ENCODE measurements at regions not wholly inside any gene's neighbourhood (a gene's known extent, or its start where the extent isn't known, plus 50 kb on each side); places are given as distances from the start of the nearest gene placed in this dataset.

DNA sequence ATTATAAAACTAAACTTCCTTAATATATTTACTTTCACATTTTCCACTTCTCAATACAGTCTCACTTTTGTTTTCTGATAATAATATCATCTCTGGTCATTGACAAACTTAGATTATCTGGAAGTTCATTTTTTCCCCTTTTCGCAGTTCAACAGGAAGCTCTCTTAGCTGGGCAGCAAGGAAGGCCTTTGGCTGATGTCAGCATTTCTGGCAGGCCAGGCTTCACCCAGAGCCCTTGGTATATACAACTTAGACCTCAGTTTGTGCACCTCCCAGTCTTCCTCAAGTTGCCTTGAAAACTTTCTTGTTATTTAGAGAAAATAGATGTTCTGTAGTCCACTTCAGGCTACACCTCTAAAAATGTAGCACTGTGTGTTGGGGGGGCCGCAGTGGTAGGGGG is 1103.6 kb downstream of the AMY1C start:
- H3K4ac ChIP-seq (ENCODE audit: low read depth, low read length) = no peak overlapping the region
- no peak overlapping the region for H2AFZ ChIP-seq (ENCODE audit: low read length)
- H3K4me2 ChIP-seq (ENCODE audit: insufficient read depth, insufficient read length, low read length) = no peak overlapping the region
- no peak overlapping the region for H3K23ac ChIP-seq (ENCODE audit: insufficient read length, low read depth, low read length)
- H3K27ac ChIP-seq (ENCODE audit: insufficient read length, low read depth, low read length) = no peak overlapping the region
- H4K8ac ChIP-seq (replicated peaks; ENCODE audit: insufficient read length, low read depth, low read length) = no peak overlapping the region
- no peak overlapping the region for H2BK5ac ChIP-seq (ENCODE audit: insufficient read length, low read length)
- H3K9ac ChIP-seq (ENCODE audit: extremely low read depth, insufficient read length, low read length) = no peak overlapping the region
- no peaks in the 10 kb centered on the region for H3K23me2 ChIP-seq (ENCODE audit: insufficient read length, low read depth, low read length, poor library complexity, severe bottlenecking)
- Mint-ChIP-seq H3K4me1 (no peaks in the 10 kb centered on the region), H3K9me3 (peaks cover 4 to 6% of the 10 kb centered on the region in 2 experiments; a peak in 4 of 5 replicates), H3K27me3 (ENCODE audit: low read depth) (no peaks in the 10 kb centered on the region), H3K36me3 (ENCODE audit: insufficient read depth in 1 of 3, low read depth in 3 of 3) (peaks cover 0 to 2% (median 0%) of the 10 kb centered on the region in 3 experiments; a peak in 3 of 7 replicates), H3K27ac (no peak overlapping the region), H3K4me3 (no peak overlapping the region)
- no peaks in the 10 kb centered on the region for H4K20me1 ChIP-seq (ENCODE audit: control insufficient read depth, insufficient read depth, insufficient read length)
- H2BK12ac ChIP-seq (ENCODE audit: insufficient read length, low read depth, low read length) = no peak overlapping the region
- H3K18ac ChIP-seq (ENCODE audit: insufficient read length, low read depth, low read length) = no peak overlapping the region
- H3K4me1 ChIP-seq (ENCODE audit: insufficient read depth, low read length) = no peaks in the 10 kb centered on the region
- no CpG with 5 or more reads among the region's 2 CpGs for WGBS (ENCODE audit: extremely low coverage, insufficient read length, low lambda C conversion rate)
- no peaks in the 10 kb centered on the region for H3K9me3 ChIP-seq (ENCODE audit: control insufficient read depth, low read depth, low read length)
- no peak overlapping the region for H4K91ac ChIP-seq (ENCODE audit: insufficient read length, low read depth, low read length)
- no peak overlapping the region for H3T11ph ChIP-seq (ENCODE audit: low read length)
- TF ChIP-seq, protein P1, sequence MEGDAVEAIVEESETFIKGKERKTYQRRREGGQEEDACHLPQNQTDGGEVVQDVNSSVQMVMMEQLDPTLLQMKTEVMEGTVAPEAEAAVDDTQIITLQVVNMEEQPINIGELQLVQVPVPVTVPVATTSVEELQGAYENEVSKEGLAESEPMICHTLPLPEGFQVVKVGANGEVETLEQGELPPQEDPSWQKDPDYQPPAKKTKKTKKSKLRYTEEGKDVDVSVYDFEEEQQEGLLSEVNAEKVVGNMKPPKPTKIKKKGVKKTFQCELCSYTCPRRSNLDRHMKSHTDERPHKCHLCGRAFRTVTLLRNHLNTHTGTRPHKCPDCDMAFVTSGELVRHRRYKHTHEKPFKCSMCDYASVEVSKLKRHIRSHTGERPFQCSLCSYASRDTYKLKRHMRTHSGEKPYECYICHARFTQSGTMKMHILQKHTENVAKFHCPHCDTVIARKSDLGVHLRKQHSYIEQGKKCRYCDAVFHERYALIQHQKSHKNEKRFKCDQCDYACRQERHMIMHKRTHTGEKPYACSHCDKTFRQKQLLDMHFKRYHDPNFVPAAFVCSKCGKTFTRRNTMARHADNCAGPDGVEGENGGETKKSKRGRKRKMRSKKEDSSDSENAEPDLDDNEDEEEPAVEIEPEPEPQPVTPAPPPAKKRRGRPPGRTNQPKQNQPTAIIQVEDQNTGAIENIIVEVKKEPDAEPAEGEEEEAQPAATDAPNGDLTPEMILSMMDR (conservative IDR thresholded peaks at IDR 0.05) = no peak
- no peak overlapping the region for H3K56ac ChIP-seq (ENCODE audit: insufficient read length, low read depth, low read length)
- H3K27me3 ChIP-seq (ENCODE audit: insufficient read depth, low read length) = no peaks in the 10 kb centered on the region
- no peak overlapping the region for H2BK15ac ChIP-seq (ENCODE audit: low read depth, low read length)
- H2BK120ac ChIP-seq (ENCODE audit: low read depth, low read length, poor library complexity, severe bottlenecking) = no peak overlapping the region
- no peak overlapping the region for H2AK5ac ChIP-seq (ENCODE audit: insufficient read length, low read length)
- H3K79me2 ChIP-seq (ENCODE audit: insufficient read depth, low read length) = no peaks in the 10 kb centered on the region
- H3K14ac ChIP-seq (ENCODE audit: insufficient read depth, low read length) = no peak overlapping the region
- DNase-seq = no peak
- H4K5ac ChIP-seq (ENCODE audit: insufficient read length, low read depth, low read length) = no peak overlapping the region
- no peak overlapping the region for H2BK20ac ChIP-seq (ENCODE audit: low read depth, low read length, poor library complexity, severe bottlenecking)
- H3K79me1 ChIP-seq (ENCODE audit: insufficient read depth, low read depth, low read length, poor library complexity, severe bottlenecking) = no peaks in the 10 kb centered on the region

All from H9 (cell line).